ENCODE measurements at regions not wholly inside any gene's neighbourhood (a gene's known extent, or its start where the extent isn't known, plus 50 kb on each side); places are given as distances from the start of the nearest gene placed in this dataset.
"Not testable (repeated sequence)": the region's sequence is repeated elsewhere in the genome, so short reads cannot be mapped to it uniquely, and the experiment has no call there.

GRCh38 chr1:206408371-206409288 is 61.6 kb upstream of the IKBKE start:
- not testable (repeated sequence) for TF ChIP-seq CTCF (conservative IDR thresholded peaks at IDR 0.05); EZH2 (IDR thresholded peaks at IDR 0.05; ENCODE audit: low read depth)

All from PC-9 (cell line).